ENCODE measurements at regions not wholly inside any gene's neighbourhood (a gene's known extent, or its start where the extent isn't known, plus 50 kb on each side); places are given as distances from the start of the nearest gene placed in this dataset.

- DNase-seq (ENCODE audit: low read depth, low spot score) (no peak), ATAC-seq (no peak)
- Histone ChIP-seq H3K4me1 (ENCODE audit: control insufficient read depth in 1 of 2, insufficient read depth in 2 of 2, low read length in 2 of 2) (no peaks in the 10 kb centered on the region), H3K79me2 (ENCODE audit: insufficient read depth, low read length) (no peaks in the 10 kb centered on the region), H2AFZ (ENCODE audit: low read depth, low read length, poor library complexity, severe bottlenecking) (no peak overlapping the region), H3K4me3 (replicated peaks in 1 of 2; ENCODE audit: low read depth in 1 of 2, low read length in 2 of 2) (no peak overlapping the region), H3K36me3 (ENCODE audit: control insufficient read depth in 1 of 2, insufficient read depth in 2 of 2, low read length in 2 of 2) (no peaks in the 10 kb centered on the region), H3K27me3 (ENCODE audit: insufficient read depth, low read length) (no peaks in the 10 kb centered on the region), H3K9me3 (ENCODE audit: control insufficient read depth in 1 of 2, insufficient read depth in 1 of 2, low read depth in 1 of 2, low read length in 2 of 2) (peaks cover 21 to 30% of the 10 kb centered on the region in 2 experiments; a peak in 2 of 4 replicates), H4K20me1 (ENCODE audit: insufficient read depth) (no peaks in the 10 kb centered on the region), H3K4me2 (ENCODE audit: low read length) (no peak overlapping the region), H3K27ac (ENCODE audit: low read depth, low read length) (no peak overlapping the region), H3K9ac (ENCODE audit: low read length) (no peak overlapping the region), H3K9me2 (ENCODE audit: insufficient read depth) (no peaks in the 10 kb centered on the region)
- ChIA-PET CTCF (no interaction called here), POLR2A (no interaction called here), RAD21 (ENCODE audit: low non-redundant PET in 1 of 2, low total read pairs in 2 of 2, uncharacterized antibody in 2 of 2, unreplicated experiment in 2 of 2) (no interaction called here)
- intact Hi-C loops (cut with micrococcal nuclease): no loop called here
- BruUV-seq (replicated peaks): no TSS peak
- TF ChIP-seq ATF3 (IDR thresholded peaks at IDR 0.05) (no peak), RAD21 (IDR thresholded peaks at IDR 0.05; ENCODE audit: low read depth) (no peak), JUND (IDR thresholded peaks at IDR 0.05) (no peak), POLR2AphosphoS5 (IDR thresholded peaks at IDR 0.05; ENCODE audit: low read depth, low read length) (no peak), ZFX (IDR thresholded peaks at IDR 0.05) (no peak), REST (IDR thresholded peaks at IDR 0.05; ENCODE audit: low read depth) (no peak), YY1 (IDR thresholded peaks at IDR 0.05; ENCODE audit: extremely low read depth, insufficient replicate concordance, low read depth, low read length) (no peak), EZH2phosphoT487 (IDR thresholded peaks at IDR 0.05; ENCODE audit: borderline replicate concordance) (no peak), FOSL1 (IDR thresholded peaks at IDR 0.05; ENCODE audit: low read depth) (no peak), POLR2A (IDR thresholded peaks at IDR 0.05; ENCODE audit: borderline replicate concordance, extremely low read depth, insufficient read depth, insufficient read length) (no peak), CTCF (IDR thresholded peaks at IDR 0.05 in 2 of 3, conservative IDR thresholded peaks at IDR 0.05 in 1 of 3; ENCODE audit: borderline replicate concordance in 1 of 3, insufficient read depth in 1 of 3, low read depth in 2 of 3, low read length in 2 of 3) (no peak), EZH2 (IDR thresholded peaks at IDR 0.05) (no peak), CBX3 (IDR thresholded peaks at IDR 0.05; ENCODE audit: low read depth) (no peak)
Measured at GRCh38 chr10:9999627-10000026, 1018.0 kb upstream of the CELF2 start.

All from HCT116 (cell line).